ENCODE measurements at regions not wholly inside any gene's neighbourhood (a gene's known extent, or its start where the extent isn't known, plus 50 kb on each side); places are given as distances from the start of the nearest gene placed in this dataset.

DNA sequence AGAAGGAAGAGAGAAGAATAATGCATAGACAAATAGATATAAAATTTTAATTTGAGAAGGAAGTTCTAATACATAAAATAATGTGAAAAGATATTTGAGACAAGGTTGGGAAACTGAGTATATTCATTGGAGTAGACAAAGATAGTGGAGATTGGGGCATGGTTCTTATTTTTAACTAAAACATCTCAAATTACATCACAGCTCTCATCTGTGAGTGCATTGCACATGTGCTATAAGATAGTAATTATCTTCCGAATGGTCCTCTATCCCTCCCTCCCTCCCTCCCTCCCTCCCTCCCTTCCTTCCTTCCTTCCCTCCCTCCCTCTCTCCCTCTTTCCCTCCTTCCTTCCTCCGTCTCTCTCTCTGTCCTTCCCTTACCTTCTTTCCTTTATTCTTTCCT lies 1104.0 kb upstream of the FLRT2 start:
- Mint-ChIP-seq H3K9me3 (peaks cover 0 to 4% (median 0%) of the 10 kb centered on the region in 7 donors), H3K4me1 (no peaks in the 10 kb centered on the region), H3K4me3 (no peak overlapping the region), H3K27me3 (ENCODE audit: low read depth in 3 of 3) (no peaks in the 10 kb centered on the region), H3K36me3 (no peaks in the 10 kb centered on the region), H3K27ac (no peak overlapping the region)
- intact Hi-C loops (cut with micrococcal nuclease) = no loop called here
- H3K9me3 ChIP-seq (replicated peaks in 1 of 2; ENCODE audit: control insufficient read depth in 1 of 2, insufficient read depth in 1 of 2, low read length in 2 of 2) = peaks cover 0 to 6% of the 10 kb centered on the region in 2 donors
- no peak overlapping the region for H2AFZ ChIP-seq (ENCODE audit: insufficient read depth, low read depth, low read length, poor library complexity, severe bottlenecking)
- no peak overlapping the region for H3K9ac ChIP-seq (ENCODE audit: insufficient read depth, low read length, poor library complexity, severe bottlenecking)
- no CpG with 5 or more reads among the region's 2 CpGs for WGBS (ENCODE audit: insufficient coverage)
- H3K4me1 ChIP-seq (ENCODE audit: control insufficient read depth in 1 of 2, insufficient read depth in 2 of 2, low read length in 2 of 2) = no peaks in the 10 kb centered on the region
- no peak overlapping the region for H3K4me3 ChIP-seq (replicated peaks in 1 of 3; ENCODE audit: low read depth in 2 of 3, low read length in 3 of 3)
- H4K20me1 ChIP-seq (ENCODE audit: insufficient read depth, low read length) = no peaks in the 10 kb centered on the region
- H3K36me3 ChIP-seq (replicated peaks in 1 of 2; ENCODE audit: control insufficient read depth in 1 of 2, insufficient read depth in 2 of 2, low read length in 2 of 2) = no peaks in the 10 kb centered on the region
- H3K27ac ChIP-seq (ENCODE audit: low read depth in 1 of 2, low read length in 2 of 2) = no peak overlapping the region
- no peak for DNase-seq
- no peak for TF ChIP-seq CTCF (IDR thresholded peaks at IDR 0.05)
- H3K27me3 ChIP-seq (ENCODE audit: control insufficient read depth in 2 of 2, insufficient read depth in 2 of 2, low read length in 2 of 2) = no peaks in the 10 kb centered on the region
- H3K79me2 ChIP-seq (ENCODE audit: insufficient read depth, low read length) = no peaks in the 10 kb centered on the region
- no peak overlapping the region for H3K4me2 ChIP-seq (replicated peaks; ENCODE audit: extremely low read depth, low read length, poor library complexity, severe bottlenecking)

- H3K9me3 ChIP-seq (replicated peaks in 1 of 2; ENCODE audit: control insufficient read depth in 1 of 2, insufficient read depth in 1 of 2, low read length in 2 of 2) = peaks cover 0 to 6% of the 10 kb centered on the region in 2 donors
- no peak overlapping the region for H2AFZ ChIP-seq (ENCODE audit: insufficient read depth, low read depth, low read length, poor library complexity, severe bottlenecking)
- Mint-ChIP-seq H3K9me3 (peaks cover 0 to 8% (median 0%) of the 10 kb centered on the region in 7 donors), H3K27me3 (ENCODE audit: low read depth in 3 of 3) (no peaks in the 10 kb centered on the region), H3K27ac (no peak overlapping the region), H3K36me3 (no peaks in the 10 kb centered on the region), H3K4me3 (no peak overlapping the region), H3K4me1 (no peaks in the 10 kb centered on the region)
- no peaks in the 10 kb centered on the region for H4K20me1 ChIP-seq (ENCODE audit: insufficient read depth, low read length)
- no peak for DNase-seq
- no peaks in the 10 kb centered on the region for H3K79me2 ChIP-seq (ENCODE audit: insufficient read depth, low read length)
- H3K4me2 ChIP-seq (replicated peaks; ENCODE audit: extremely low read depth, low read length, poor library complexity, severe bottlenecking) = no peak overlapping the region
- H3K4me1 ChIP-seq (ENCODE audit: control insufficient read depth in 1 of 2, insufficient read depth in 2 of 2, low read length in 2 of 2) = no peaks in the 10 kb centered on the region
- H3K4me3 ChIP-seq (replicated peaks in 1 of 3; ENCODE audit: low read depth in 2 of 3, low read length in 3 of 3) = no peak overlapping the region
- no peak for TF ChIP-seq CTCF (IDR thresholded peaks at IDR 0.05)
- H3K27me3 ChIP-seq (ENCODE audit: control insufficient read depth in 2 of 2, insufficient read depth in 2 of 2, low read length in 2 of 2) = no peaks in the 10 kb centered on the region
- H3K36me3 ChIP-seq (replicated peaks in 1 of 2; ENCODE audit: control insufficient read depth in 1 of 2, insufficient read depth in 2 of 2, low read length in 2 of 2) = no peaks in the 10 kb centered on the region
- H3K9ac ChIP-seq (ENCODE audit: insufficient read depth, low read length, poor library complexity, severe bottlenecking) = no peak overlapping the region
- intact Hi-C loops (cut with micrococcal nuclease) = no loop called here
- H3K27ac ChIP-seq (ENCODE audit: low read depth in 1 of 2, low read length in 2 of 2) = no peak overlapping the region
These were observed 1097.3 kb upstream of the FLRT2 start for GRCh38 chr14:84432676-84433075.

All from CD14-positive monocyte (primary cell).